COLO668 (cell line): ENCODE measurements at regions not wholly inside any gene's neighbourhood (a gene's known extent, or its start where the extent isn't known, plus 50 kb on each side); places are given as distances from the start of the nearest gene placed in this dataset.
"Not testable (repeated sequence)": the region's sequence is repeated elsewhere in the genome, so short reads cannot be mapped to it uniquely, and the experiment has no call there.

Source experiments
- DNase-seq: peaks from one replicate; lab custom pipeline; 2025; ENCODE audit not compliant: unreplicated experiment; lab: John Stamatoyannopoulos, UW

GRCh38 chr5:33138145-33138544, 302.6 kb upstream of the TARS1 start:
- DNase-seq, result not testable (repeated sequence)

- DNase-seq, result no peak
Measured at GRCh38 chr5:33143405-33144123, 297.2 kb upstream of the TARS1 start.

GRCh38 chr5:33146881-33147280, 293.9 kb upstream of the TARS1 start:
- DNase-seq, result no peak

- no peak for DNase-seq
Measured at GRCh38 chr5:33148076-33148513, 292.7 kb upstream of the TARS1 start.

GRCh38 chr5:33153372-33153771, 287.4 kb upstream of the TARS1 start:
- no peak for DNase-seq

- no peak for DNase-seq
Measured at GRCh38 chr5:33153831-33154230, 286.9 kb upstream of the TARS1 start.

- DNase-seq, result no peak
Measured at GRCh38 chr5:33160871-33161270, 279.9 kb upstream of the TARS1 start.

- no peak for DNase-seq
Measured at GRCh38 chr5:33161421-33161820, 279.3 kb upstream of the TARS1 start.

GRCh38 chr5:33162057-33162456, 278.7 kb upstream of the TARS1 start:
- DNase-seq, result no peak

- DNase-seq, result no peak
Measured at GRCh38 chr5:33166522-33166921, 274.2 kb upstream of the TARS1 start.

- DNase-seq, result no peak
Measured at GRCh38 chr5:33166948-33167347, 273.8 kb upstream of the TARS1 start.

- DNase-seq, result no peak
Measured at GRCh38 chr5:33167541-33167940, 273.2 kb upstream of the TARS1 start.

GRCh38 chr5:33170411-33170810, 270.4 kb upstream of the TARS1 start:
- DNase-seq, result no peak

GRCh38 chr5:33174383-33174782, 266.4 kb upstream of the TARS1 start:
- no peak for DNase-seq

- DNase-seq, result no peak
Measured at GRCh38 chr5:33179301-33179700, 261.5 kb upstream of the TARS1 start.

- no peak for DNase-seq
Measured at GRCh38 chr5:33180900-33181299, 259.9 kb upstream of the TARS1 start.

- DNase-seq, result no peak
Measured at GRCh38 chr5:33182986-33183385, 257.8 kb upstream of the TARS1 start.

- no peak for DNase-seq
Measured at GRCh38 chr5:33184367-33184766, 256.4 kb upstream of the TARS1 start.

GRCh38 chr5:33188089-33188488, 252.7 kb upstream of the TARS1 start:
- no peak for DNase-seq

GRCh38 chr5:33194914-33195313, 245.9 kb upstream of the TARS1 start:
- no peak for DNase-seq

- no peak for DNase-seq
Measured at GRCh38 chr5:33195431-33196165, 245.2 kb upstream of the TARS1 start.

GRCh38 chr5:33198836-33199235, 241.9 kb upstream of the TARS1 start:
- no peak for DNase-seq

GRCh38 chr5:33203931-33204330, 236.8 kb upstream of the TARS1 start:
- no peak for DNase-seq
